ENCODE measurements at regions not wholly inside any gene's neighbourhood (a gene's known extent, or its start where the extent isn't known, plus 50 kb on each side); places are given as distances from the start of the nearest gene placed in this dataset.

DNA sequence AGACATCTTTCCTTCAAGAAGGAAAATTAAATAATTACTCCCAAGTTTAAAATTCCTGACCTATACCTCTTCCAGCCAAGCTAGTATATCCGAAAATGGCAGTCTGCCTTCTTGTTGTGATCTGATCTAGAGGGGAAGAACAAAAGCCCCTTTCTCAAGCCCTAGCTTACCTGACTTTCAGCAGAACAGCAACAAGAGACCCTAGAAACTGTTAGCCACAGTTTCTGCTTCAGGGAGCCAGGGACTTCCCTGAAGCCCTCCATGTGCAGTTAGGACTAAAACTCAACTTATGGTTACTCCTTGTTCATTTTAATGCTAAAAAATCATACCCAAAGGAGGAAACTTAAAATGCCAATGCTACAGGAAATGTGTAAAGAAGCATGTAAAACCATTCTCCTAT lies 366.7 kb upstream of the CTNND2 start:
- TF ChIP-seq, protein P1, sequence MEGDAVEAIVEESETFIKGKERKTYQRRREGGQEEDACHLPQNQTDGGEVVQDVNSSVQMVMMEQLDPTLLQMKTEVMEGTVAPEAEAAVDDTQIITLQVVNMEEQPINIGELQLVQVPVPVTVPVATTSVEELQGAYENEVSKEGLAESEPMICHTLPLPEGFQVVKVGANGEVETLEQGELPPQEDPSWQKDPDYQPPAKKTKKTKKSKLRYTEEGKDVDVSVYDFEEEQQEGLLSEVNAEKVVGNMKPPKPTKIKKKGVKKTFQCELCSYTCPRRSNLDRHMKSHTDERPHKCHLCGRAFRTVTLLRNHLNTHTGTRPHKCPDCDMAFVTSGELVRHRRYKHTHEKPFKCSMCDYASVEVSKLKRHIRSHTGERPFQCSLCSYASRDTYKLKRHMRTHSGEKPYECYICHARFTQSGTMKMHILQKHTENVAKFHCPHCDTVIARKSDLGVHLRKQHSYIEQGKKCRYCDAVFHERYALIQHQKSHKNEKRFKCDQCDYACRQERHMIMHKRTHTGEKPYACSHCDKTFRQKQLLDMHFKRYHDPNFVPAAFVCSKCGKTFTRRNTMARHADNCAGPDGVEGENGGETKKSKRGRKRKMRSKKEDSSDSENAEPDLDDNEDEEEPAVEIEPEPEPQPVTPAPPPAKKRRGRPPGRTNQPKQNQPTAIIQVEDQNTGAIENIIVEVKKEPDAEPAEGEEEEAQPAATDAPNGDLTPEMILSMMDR (IDR thresholded peaks at IDR 0.05): no peak
- Histone ChIP-seq H3K36me3 (no peaks in the 10 kb centered on the region), H3K4me1 (no peaks in the 10 kb centered on the region), H3K9me3 (no peaks in the 10 kb centered on the region), H3K27me3 (no peaks in the 10 kb centered on the region), H3K27ac (no peak overlapping the region), H3K9ac (ENCODE audit: low read depth in 2 of 2, low read length in 2 of 2) (no peak overlapping the region), H3K4me3 (no peak overlapping the region)
- DNase-seq: no peak
- intact Hi-C loops (cut with DNase I): no loop called here

DNA sequence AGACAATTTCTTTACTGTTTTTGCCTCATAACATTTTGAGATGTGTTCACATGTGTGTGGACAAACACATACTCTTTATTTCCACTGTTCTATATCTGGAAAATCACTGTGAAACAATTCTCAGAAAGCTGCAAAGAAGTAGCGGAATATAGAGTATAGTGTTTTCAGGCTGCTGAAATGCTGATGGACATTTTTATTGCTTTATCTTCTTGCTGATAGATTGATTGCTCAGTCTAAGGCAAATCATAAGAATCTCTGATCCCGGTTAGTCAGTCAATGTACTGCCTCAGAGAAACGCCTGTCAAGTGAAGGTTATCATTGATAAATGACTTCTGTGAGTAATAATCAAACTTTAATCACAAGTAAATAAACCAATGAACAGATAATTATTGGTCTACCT lies 364.9 kb upstream of the CTNND2 start:
- Histone ChIP-seq H3K9me3 (no peaks in the 10 kb centered on the region), H3K4me1 (no peaks in the 10 kb centered on the region), H3K27me3 (no peaks in the 10 kb centered on the region), H3K4me3 (no peak overlapping the region), H3K27ac (no peak overlapping the region), H3K9ac (ENCODE audit: low read depth in 2 of 2, low read length in 2 of 2) (no peak overlapping the region), H3K36me3 (no peaks in the 10 kb centered on the region)
- DNase-seq: no peak
- intact Hi-C loops (cut with DNase I): no loop called here
- TF ChIP-seq, protein P1 (IDR thresholded peaks at IDR 0.05): no peak

DNA sequence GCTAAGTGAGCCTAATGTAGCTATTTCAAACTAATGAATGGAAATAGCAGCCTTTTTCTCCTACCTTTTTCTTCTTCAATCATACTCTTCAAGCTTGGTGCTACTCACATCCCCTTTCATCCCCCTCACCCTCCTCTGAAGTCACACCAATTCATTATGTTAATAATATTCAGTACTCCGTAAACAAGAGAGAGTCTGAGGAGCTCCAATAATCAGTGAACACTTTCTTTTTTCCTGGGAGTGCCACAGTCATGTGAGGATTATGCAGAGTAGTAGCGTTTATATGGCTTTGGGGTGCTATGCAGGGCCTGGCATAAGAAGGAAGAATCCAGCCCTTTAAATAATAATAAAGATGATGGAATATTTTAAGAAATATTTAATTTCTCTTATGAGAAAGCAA lies 354.3 kb upstream of the CTNND2 start:
- Histone ChIP-seq H3K9me3 (no peaks in the 10 kb centered on the region), H3K36me3 (no peaks in the 10 kb centered on the region), H3K27me3 (no peaks in the 10 kb centered on the region), H3K27ac (no peak overlapping the region), H3K9ac (ENCODE audit: low read depth in 2 of 2, low read length in 2 of 2) (no peak overlapping the region), H3K4me3 (no peak overlapping the region), H3K4me1 (no peaks in the 10 kb centered on the region)
- no peak for DNase-seq
- intact Hi-C loops (cut with DNase I): no loop called here
- TF ChIP-seq, protein P1 (IDR thresholded peaks at IDR 0.05): no peak

DNA sequence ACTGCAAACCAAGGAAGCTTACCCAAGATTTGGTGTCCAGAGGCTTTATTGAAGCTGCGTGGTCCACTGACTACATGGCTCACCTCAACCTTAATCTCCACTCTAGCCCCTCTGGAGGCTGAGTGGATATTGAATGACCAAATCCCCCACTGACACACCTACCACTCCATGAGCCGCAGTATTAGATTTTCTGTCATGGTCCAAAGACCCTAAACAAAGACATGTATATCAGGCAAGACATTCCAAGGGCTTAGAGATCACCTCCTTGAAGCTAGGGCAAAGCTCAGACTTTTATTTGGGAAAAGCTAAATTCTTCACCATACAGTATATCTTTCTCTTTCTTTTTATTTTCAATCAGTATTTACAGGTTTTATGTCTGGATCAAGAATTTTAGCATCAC lies 346.2 kb upstream of the CTNND2 start:
- TF ChIP-seq, protein P1 (IDR thresholded peaks at IDR 0.05): no peak
- Histone ChIP-seq H3K27me3 (no peaks in the 10 kb centered on the region), H3K4me1 (no peaks in the 10 kb centered on the region), H3K36me3 (no peaks in the 10 kb centered on the region), H3K9ac (ENCODE audit: low read depth in 2 of 2, low read length in 2 of 2) (no peak overlapping the region), H3K4me3 (no peak overlapping the region), H3K27ac (no peak overlapping the region), H3K9me3 (no peaks in the 10 kb centered on the region)
- DNase-seq: no peak
- intact Hi-C loops (cut with DNase I): no loop called here

DNA sequence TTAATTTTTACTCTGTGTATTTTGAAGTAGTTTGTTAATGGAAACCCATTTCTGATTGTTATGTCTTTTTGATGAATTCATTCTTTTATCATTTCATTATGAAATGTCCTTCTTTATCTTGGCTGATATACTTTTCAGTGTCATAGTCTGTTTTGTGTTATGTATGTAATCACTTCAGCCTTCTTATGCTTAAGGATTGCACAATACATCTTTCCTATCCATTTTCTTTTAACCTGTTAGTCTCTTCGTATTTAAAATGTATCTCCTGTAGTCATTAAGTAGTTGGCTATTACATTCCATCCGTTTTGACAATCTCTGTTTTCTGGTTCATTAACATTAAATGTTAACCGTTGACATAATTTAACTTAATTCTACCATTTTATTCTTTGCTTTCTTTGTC lies 344.6 kb upstream of the CTNND2 start:
- TF ChIP-seq, protein P1 (IDR thresholded peaks at IDR 0.05): no peak
- Histone ChIP-seq H3K9me3 (no peaks in the 10 kb centered on the region), H3K36me3 (no peaks in the 10 kb centered on the region), H3K27me3 (no peaks in the 10 kb centered on the region), H3K27ac (no peak overlapping the region), H3K4me3 (no peak overlapping the region), H3K4me1 (no peaks in the 10 kb centered on the region), H3K9ac (ENCODE audit: low read depth in 2 of 2, low read length in 2 of 2) (no peak overlapping the region)
- DNase-seq: no peak
- intact Hi-C loops (cut with DNase I): no loop called here

DNA sequence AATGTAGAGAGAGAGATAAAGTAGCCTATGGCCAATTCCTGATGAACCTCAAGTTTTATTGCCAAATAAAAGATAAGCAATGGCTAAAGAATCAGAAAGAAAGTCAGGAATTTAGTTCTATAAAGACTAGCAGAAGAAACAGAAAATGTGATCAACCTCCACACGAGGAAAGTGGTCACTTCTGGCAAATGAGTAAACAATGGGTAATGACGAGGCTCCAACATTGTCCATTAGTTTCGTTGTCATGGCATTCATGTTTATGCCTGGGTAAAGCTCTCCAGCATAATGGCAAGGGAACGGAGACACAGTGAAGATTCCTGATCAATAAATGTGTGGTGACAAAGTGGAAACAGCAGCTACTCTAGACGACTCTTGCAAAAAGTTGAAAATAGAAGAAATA lies 341.8 kb upstream of the CTNND2 start:
- intact Hi-C loops (cut with DNase I): no loop called here
- Histone ChIP-seq H3K27me3 (no peaks in the 10 kb centered on the region), H3K9me3 (no peaks in the 10 kb centered on the region), H3K9ac (ENCODE audit: low read depth in 2 of 2, low read length in 2 of 2) (no peak overlapping the region), H3K4me1 (no peaks in the 10 kb centered on the region), H3K36me3 (no peaks in the 10 kb centered on the region), H3K4me3 (no peak overlapping the region), H3K27ac (no peak overlapping the region)
- TF ChIP-seq, protein P1 (IDR thresholded peaks at IDR 0.05): no peak
- DNase-seq: no peak

Data from colonic mucosa (tissue), 4 donors.